GF-D8 (cell line): ENCODE measurements at regions not wholly inside any gene's neighbourhood (a gene's known extent, or its start where the extent isn't known, plus 50 kb on each side); places are given as distances from the start of the nearest gene placed in this dataset.
"Not testable (repeated sequence)": the region's sequence is repeated elsewhere in the genome, so short reads cannot be mapped to it uniquely, and the experiment has no call there.

Experiments used
- DNase-seq: peaks from one replicate; lab custom pipeline; 2025; lab: John Stamatoyannopoulos, UW

DNA sequence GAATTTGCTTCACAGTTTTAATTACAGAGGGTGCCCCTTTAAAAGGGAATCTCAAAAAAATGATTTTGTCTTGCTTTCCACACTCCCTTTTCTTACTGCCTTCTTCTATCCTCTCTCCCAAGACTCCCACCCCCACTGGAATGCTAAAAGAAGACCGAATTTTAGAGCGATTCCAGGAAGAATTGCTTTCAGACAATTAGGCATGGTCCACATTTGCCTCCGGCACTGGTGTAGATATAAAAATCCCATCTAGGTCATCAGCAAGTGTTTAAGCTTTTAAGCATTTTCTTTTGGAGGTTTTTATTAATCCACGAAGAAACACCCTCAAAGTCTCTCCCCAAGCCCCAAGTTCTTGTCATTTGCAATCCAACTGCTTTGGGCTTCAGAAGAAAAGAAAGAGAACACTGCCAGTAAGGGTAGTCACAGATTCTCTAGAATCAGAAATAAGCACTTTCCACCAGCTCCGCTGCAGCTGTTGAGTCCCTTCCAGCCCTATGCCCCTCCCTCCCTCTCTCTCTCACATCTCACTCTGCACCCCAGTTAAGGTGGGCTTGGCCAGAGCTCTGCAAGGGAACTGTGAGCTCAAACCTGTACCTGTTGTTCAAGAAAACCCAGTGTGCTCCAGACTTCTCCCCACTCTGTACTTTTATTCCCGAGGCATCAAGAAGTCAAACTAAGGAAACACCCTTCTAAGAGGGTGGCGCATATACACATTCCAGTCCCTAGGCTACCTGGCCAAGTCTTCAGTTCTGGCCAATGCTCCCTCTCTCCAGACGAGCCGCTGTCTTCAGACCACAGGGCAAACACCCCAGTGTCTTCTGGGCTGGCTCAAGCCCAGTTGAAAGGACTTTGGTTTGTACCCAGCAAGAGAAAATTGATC lies 170.2 kb downstream of the RGS9 start:
- no peak for DNase-seq

DNA sequence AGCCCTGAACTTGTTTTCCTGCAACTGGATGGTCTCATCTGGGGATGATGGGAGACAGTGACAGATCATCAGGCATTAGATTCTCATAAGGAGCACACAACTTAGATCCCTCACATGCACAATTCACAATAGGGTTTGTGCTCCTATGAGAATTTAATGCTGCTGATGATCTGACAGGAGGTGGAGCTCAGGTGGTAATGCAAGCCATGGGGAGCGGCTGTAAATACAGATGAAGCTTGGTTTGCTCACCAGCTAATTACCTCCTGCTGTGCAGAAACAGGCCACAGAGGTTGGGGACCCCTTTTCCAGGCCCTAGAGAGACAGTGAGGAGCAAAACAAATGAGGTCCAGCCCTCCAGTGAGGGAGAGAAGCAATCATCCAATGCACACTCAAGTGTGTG lies 168.6 kb downstream of the RGS9 start:
- DNase-seq: no peak

DNA sequence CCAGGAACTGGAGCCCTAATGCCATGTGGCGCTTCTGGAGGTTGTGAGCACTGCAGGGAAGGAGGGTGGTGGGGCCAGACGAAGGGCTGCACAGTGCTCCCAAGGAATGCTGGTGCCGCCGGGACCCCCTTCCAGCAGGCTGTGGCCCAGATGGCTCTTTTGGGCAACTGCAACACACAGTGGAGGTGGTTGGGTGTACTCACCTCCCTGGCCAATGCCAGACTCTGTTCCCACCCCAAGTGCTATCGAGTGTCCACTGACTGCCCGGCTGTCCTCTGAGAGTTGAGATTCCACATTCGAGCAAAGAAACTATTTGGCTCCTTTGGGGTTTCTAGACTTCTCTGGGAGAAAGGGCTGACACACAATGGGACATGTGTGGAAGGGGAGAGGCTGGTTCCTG lies 167.9 kb downstream of the RGS9 start:
- DNase-seq: no peak

DNA sequence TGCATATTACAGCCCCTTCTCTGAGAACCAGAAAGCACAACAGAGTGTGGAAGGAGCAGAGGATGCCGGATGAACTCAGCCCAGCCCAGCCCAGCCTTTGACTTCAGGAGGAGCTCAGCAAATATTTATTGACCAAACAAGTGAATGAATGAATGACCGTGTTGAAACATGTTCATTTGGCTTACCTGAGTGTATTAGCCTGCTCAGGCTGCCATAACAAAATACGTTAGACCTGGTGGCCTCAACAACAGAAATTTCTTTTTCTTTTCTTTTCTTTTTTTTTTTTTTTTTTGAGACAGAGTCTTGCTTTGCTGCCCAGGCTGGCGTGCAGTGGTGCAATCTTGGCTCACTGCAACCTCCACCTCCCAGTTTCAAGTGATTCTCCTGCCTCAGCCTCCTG lies 164.7 kb downstream of the RGS9 start:
- DNase-seq: not testable (repeated sequence)

DNA sequence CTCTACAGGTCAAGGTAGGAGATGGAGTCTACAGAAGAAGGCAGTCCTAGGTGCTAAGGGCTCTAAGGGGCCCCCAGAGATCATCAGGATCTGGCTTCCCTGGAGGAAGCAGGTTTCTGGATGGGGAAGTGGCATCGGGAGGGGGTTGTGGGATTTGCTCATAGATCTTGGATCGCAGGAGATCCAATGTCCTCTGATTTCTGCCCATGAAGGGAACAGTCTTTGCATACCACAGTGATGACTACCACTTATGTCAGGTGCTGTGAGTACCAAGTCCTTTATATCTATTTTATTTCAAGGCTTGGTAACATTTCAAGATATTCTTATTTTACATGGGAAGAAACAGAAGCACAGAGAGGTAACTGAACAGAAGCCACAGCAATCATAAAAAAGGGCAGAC lies 164.0 kb downstream of the RGS9 start:
- no peak for DNase-seq

DNA sequence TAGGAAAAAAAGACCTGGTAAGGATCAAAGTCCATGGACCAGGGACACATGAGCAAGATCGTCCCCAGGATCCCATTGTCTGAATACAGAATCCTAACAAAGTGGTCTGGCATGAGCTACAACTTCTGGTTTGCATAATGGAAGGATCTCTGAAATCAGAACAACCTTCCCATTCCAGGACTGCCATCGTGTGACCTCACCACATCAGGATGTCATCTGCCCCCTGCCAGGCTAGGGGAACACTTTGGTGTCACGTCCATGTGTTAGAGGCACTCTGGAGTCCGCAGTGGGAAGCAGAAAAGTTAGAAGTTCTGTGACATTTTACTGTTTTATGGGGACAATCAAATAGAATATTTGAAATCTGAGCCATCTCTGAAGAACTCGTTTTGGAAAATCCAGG lies 160.7 kb downstream of the RGS9 start:
- no peak for DNase-seq

DNA sequence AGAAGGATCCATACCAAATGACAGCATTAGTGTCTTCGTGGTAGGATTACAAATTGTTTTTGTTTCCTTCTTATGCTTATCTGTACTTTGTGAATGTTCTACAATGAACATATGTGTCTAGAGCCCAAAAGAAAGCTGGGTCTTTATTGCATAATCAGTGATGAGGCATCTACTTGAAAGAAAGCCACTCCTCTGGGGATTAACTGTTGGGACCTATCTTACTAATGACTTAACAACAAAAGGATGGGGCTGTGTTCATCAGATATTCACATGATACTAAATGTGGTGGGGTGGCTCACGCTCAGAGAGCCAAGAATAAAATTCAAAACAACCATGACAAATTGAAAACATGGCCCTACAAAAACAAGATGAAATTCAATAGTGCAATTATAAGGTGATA lies 160.2 kb downstream of the RGS9 start:
- no peak for DNase-seq

DNA sequence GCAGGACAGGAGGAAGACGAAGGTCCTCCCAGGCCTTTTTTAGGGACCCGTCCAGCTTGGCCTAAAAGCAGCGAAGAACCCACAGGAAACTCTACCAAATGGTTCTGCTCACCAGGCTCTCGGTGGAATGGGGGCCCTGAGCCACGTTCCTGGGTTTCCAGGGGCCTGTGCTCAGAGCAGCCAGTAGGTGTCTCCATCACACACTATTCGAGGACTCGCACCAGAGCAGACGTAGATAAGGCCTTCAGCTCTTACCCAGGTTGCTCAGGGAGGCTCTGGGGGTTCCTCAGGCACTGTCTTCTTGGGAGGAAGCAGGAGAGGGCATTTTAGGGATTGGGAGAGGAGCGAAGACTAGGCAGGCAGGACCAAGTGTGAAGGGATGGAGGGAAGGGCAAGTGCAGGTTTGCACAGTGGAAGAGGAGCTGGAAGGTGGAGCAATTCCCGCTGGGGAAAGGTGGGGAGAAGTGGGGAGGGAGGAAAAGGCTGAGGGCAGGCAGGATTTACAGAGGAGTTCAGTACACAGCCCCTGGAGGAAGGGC lies 157.1 kb downstream of the RGS9 start:
- DNase-seq: no peak

DNA sequence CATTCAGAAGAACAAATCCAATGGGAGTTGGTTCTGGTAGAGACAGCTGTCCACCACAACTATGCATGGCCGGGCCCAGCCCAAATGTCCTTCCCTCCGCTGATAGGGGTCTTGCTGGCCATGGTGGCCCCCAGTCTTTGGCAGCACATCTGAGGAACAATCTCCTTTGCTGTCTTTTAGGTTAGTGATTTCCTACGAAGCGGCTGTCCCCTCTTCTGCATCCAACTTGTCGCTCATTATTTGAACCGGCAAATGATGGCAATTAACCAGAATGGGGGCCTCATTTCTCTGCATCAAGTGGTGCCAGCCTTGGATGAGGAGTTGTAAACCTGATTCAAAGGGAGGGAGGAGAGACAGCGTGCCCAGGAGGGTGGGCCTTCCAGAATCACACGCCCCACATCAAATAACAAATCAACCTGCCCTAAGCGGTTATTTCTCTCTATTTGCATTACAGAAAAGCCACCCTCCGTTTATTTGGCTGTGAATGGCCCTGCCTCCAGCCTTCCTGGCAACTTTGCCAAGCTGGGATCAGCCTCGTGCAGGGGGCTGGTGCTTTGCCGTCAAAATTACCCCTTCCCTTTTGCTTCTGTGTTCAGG lies 156.5 kb downstream of the RGS9 start:
- no peak for DNase-seq

DNA sequence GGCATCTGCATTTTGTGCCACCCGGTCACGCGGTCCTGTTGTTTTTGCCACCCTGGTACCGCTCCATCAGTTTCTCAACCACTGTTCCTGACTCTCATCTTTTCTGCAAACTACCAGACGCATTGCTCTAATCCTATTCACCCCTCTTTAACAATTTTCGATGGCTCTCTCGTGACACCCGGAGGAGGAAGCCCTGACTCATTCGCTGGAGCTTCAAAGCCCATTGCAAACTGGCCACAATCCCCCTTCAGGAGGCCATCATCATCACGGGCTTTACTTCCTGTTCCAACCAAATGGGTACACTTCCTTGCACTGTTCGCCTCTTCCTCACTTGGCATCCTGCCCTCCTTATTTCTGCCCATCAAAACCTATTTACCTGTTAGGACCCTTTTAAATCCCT lies 155.3 kb downstream of the RGS9 start:
- DNase-seq: no peak

DNA sequence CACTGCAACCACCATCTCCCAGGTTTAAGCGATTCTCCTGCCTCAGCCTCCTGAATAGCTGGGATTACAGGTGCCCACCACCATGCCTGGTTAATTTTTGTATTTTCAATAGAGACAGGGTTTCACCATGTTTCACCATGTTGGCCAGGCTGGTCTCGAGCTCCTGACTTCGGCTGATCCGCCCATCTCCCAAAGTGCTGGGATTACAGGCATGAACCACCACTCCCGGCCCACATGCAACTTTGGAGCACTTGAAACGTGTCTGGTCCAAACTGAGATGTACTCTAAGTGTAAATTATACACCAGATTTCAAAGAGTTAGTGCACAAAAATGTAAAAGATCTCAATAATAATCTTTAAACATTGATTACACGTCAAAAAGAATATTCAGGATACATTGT lies 154.1 kb downstream of the RGS9 start:
- not testable (repeated sequence) for DNase-seq

DNA sequence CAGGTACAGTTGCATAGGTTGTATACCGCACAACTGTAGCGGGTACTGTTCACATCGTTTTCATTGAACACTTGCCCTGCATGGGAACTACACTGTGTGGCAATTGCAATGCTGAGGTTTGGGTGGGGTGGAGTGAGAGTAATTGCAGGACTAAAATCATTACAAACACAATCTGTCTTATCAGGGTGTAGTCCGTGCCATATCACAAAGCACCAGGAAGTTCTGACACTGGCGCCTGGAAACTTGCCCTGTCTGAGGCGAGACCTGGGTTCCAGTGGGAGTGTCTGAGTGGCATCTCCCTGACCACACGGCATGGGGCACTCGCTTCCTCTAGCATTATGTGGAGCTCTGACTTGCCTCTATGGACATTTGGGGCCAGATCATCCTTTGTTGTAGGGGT lies 153.4 kb downstream of the RGS9 start:
- DNase-seq: no peak

DNA sequence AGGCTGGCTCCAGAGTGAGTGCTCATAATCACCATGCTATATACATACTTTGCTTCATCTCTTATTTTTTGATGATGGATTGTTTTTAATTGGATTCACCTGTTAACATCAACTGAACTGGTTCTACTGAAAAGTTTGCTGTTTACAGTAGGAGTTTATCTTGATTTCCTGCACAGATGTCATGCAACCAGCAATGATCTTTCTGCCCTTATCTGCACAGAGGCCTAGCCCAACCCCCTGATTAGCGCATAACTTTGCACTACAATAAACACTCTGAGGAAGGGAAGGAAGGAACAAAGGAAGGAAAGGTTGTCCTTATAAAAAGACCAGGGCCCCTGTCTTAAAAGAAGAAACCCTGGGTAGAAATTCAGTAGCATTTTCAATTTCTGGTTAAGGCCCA lies 152.9 kb downstream of the RGS9 start:
- no peak for DNase-seq

DNA sequence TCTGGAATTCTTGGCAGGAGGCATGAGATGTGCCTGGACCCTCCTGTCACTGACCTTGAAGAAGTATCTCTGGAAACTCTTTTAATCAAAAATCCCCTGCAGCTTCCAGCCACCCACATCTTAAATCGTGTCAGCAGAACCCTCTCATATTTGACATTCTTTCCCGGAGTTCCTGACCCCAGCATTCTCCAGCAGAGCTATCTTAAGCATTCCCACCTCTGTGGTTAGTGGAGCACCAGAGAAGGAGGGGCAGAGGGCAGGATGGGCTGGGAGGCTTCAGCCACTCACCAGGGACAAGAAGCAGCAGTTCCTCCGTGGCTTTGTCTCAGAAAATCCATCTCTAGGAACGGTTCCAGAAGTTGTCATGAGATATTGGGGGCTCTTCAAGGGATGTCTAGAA lies 149.9 kb downstream of the RGS9 start:
- no peak for DNase-seq

DNA sequence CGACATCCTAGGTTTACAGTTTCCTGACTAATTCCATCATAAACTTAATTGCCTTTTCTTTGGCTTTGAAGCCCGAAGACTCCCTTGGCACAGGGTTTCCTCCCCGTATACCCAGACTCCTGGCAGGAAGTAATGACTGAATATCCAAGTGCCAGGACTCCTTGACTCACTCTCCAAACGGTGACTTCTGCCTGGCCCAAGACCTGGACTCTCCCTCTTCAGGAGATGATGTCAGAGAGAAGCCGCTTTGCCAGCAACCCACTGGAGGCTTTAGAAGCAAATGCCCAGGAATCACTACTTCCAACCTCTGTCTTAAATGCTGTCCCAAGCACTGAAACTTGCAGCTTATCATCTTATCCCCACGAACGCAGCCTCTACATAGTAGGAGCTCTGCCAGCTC lies 146.5 kb downstream of the RGS9 start:
- DNase-seq: no peak

DNA sequence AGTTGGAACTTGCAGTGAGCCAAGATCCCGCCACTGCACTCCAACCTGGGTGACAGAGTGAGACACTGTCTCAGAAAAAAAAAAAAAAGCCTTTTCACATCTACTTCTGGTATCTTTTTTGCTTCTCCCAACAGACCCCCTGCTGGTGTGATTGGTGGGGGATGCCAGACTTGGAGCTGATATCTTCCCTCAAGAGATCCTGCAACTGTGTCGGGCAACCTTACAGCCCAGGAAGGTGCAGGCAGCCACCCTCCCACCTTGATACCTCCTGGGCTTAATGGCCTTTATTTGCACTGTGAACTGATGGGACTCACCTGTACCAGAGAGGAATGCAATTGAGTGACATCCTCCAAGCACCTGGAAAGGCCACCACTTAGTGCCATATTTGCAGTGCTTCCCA lies 142.3 kb downstream of the RGS9 start:
- DNase-seq: no peak

DNA sequence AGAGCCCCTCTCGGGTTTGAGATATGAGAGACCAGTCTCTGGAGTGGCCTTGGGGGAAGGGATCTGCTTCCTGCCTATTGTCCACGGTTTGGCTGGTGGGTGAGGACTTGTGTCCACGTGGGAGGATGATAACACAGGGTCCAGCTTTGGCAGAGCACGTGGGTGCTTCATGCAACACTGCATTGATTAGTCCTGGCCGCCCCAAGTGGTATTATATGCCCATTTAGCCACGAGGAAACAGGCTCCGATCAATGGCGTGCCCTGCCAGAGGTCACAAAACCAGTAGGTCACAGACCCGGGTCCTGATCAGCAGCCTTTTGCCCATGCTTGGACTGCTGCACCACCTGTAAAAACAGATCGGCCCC lies 141.6 kb downstream of the RGS9 start:
- DNase-seq: no peak

DNA sequence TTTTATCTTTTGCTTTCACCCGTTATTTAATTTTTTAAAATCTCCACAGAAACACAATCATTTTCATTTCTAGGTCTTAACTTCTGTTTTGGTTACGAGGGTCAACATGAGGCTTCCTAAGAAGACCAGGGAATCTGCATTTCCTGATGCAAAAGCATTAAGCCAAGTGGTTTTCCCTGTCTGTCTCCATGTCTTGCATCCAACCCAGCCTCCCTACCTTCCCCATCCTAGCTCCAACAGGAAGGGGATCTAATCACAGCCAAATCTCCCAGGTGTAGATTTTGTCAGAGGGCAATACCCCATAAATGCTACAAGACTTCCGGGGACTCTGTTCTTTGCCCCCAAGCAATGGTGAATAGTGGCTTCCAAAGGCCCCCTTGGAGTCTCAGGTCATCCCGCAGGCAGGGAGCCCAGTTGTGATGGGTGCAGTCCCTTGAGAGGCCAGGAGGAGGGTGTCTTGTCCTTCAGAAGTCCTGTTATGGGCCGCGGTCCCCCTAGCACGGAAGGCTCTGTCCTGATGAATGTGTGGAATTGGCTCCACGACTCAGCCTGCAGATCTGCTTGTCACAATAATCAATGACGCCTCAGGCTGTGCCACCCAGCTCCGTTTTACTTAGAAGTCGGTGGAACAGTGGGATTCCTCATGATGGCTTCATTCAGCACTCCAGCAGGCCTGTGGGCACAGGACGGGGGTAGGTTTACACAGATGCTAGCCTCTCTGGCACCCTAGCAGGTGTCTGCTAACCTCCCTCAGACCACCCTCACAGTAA lies 141.1 kb downstream of the RGS9 start:
- DNase-seq: no peak

DNA sequence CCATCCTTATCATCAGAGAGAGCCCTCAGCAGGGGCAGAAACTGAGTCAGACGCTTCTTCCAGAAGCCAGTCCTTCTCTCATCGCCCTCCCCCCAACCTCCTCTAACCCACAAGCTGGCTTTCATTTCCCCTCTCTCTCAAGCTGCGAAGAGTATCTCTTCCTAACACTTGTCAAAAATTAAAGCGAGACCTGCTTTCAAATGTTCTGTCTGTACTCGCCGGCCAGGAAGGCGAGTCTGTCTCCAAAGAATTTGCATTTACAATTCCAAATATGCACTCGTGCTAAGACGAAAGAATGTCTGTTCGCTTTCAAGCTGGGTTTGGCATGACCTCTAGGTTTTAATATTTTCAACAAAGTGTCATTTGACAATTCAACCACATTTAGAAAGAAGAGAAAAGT lies 140.4 kb downstream of the RGS9 start:
- DNase-seq: no peak
